B cell (primary cell): ENCODE measurements at regions not wholly inside any gene's neighbourhood (a gene's known extent, or its start where the extent isn't known, plus 50 kb on each side); places are given as distances from the start of the nearest gene placed in this dataset.

Source experiments
- ATAC-seq: fragments of 200-7000 bp; cut with Tn5 transposase; one replicate; pipeline ENCODE4 v1.10.0; 2021; ENCODE audit warnings: low read depth, mild to moderate bottlenecking, moderate number of reproducible peaks, moderate library complexity
- CTCF ChIA-PET: fragments of 350-600 bp; sonication (Branson Sonifier 250); formaldehyde crosslinking; loops from one replicate; lab custom pipeline; 2021; ENCODE audit warnings: antibody characterized with exemption, inconsistent platforms; lab: Charles Lee
- POLR2A ChIA-PET: fragments of 350-600 bp; sonication (Branson Sonifier 250); formaldehyde crosslinking; loops from one replicate; lab custom pipeline; 2021; ENCODE audit warnings: antibody characterized with exemption; lab: Charles Lee
- DNase-seq: peaks from one replicate; pipeline ENCODE4 v3.0.0; 2013
- H2AFZ ChIP-seq: 2 replicates; pipeline ENCODE4 v1.6.1; 2012; ENCODE audit warnings: mild to moderate bottlenecking, low read depth, low read length; ENCODE audit not compliant: insufficient read depth, poor library complexity, severe bottlenecking
- H3K27ac ChIP-seq, 2 donors: 1 replicate in 1 of 2; 2 replicates in 1 of 2; pipeline ENCODE4 v1.5.1; 2012 to 2013; ENCODE audit warnings: low read length in 2 of 2, mild to moderate bottlenecking in 2 of 2, moderate library complexity in 1 of 2
- H3K27me3 ChIP-seq, 4 experiments: fragments of 200-600 bp in 1 of 4; sonication (generic) in 1 of 4; replicated peaks in 1 of 4; 1 replicate in 2 of 4; 2 replicates in 2 of 4; pipeline versions ENCODE4 v1.6.1 to v1.7.0; 2013 to 2016; ENCODE audit warnings: low read length in 3 of 4, mild to moderate bottlenecking in 2 of 4, mixed read lengths in 1 of 4, moderate library complexity in 1 of 4; ENCODE audit not compliant: insufficient read depth in 4 of 4, control insufficient read depth in 3 of 4; ENCODE audit errors: control extremely low read depth in 1 of 4
- H3K36me3 ChIP-seq, 2 experiments: replicated peaks in 1 of 2; 1 replicate in 1 of 2; 2 replicates in 1 of 2; pipeline versions ENCODE4 v1.6.1 to v1.7.1; 2013; ENCODE audit warnings: low read length in 1 of 2; ENCODE audit not compliant: insufficient read depth in 2 of 2, control insufficient read depth in 1 of 2; ENCODE audit errors: control extremely low read depth in 1 of 2, extremely low read depth in 1 of 2
- H3K4me1 ChIP-seq, 2 donors: fragments of 200-600 bp in 1 of 2; sonication (generic) in 1 of 2; 1 replicate in 1 of 2; 2 replicates in 1 of 2; pipeline versions ENCODE4 v1.5.1 to v1.6.1; 2013 to 2017; ENCODE audit warnings: low read length in 2 of 2; ENCODE audit not compliant: control insufficient read depth in 2 of 2, insufficient read depth in 2 of 2
- H3K4me2 ChIP-seq: replicated peaks from 2 replicates; pipeline ENCODE3; 2012; ENCODE audit warnings: mild to moderate bottlenecking, low read depth, low read length; ENCODE audit not compliant: poor library complexity, severe bottlenecking
- H3K4me3 ChIP-seq, 5 experiments: fragments of 200-600 bp in 1 of 5; sonication (generic) in 1 of 5; 1 replicate in 3 of 5; 2 replicates in 2 of 5; pipeline versions ENCODE4 v1.5.1 to v1.7.0; 2011 to 2016; ENCODE audit warnings: low read length in 4 of 5, mild to moderate bottlenecking in 4 of 5, low read depth in 2 of 5, control low read depth in 1 of 5, moderate library complexity in 1 of 5; ENCODE audit not compliant: insufficient read depth in 1 of 5; ENCODE audit errors: control extremely low read depth in 1 of 5, extremely low read depth in 1 of 5
- H3K79me2 ChIP-seq: fragments of 200-600 bp; sonication (generic); one replicate; pipeline ENCODE4 v1.6.0; 2016; ENCODE audit warnings: low read length; ENCODE audit not compliant: control insufficient read depth, insufficient read depth
- H3K9ac ChIP-seq: fragments of 200-600 bp; sonication (generic); 2 replicates; pipeline ENCODE4 v1.6.1; 2017; ENCODE audit warnings: mild to moderate bottlenecking, low read length, moderate library complexity
- H3K9me3 ChIP-seq, 3 donors: one replicate each; pipeline versions ENCODE4 v1.6.1 to v1.7.1; 2013; ENCODE audit warnings: low read length in 2 of 3; ENCODE audit not compliant: control insufficient read depth in 2 of 3, insufficient read depth in 1 of 3; ENCODE audit errors: control extremely low read depth in 1 of 3
- H4K20me1 ChIP-seq: 2 replicates; pipeline ENCODE4 v1.6.0; 2012; ENCODE audit warnings: mild to moderate bottlenecking, low read length; ENCODE audit not compliant: insufficient read depth, control insufficient read depth, poor library complexity, severe bottlenecking
- H3K27ac Mint-ChIP-seq: one replicate; pipeline ENCODE4 v1.8.0; 2021; ENCODE audit warnings: mixed read lengths
- H3K27me3 Mint-ChIP-seq: one replicate; pipeline ENCODE4 v1.8.0; 2021; ENCODE audit warnings: mixed read lengths
- H3K4me1 Mint-ChIP-seq: one replicate; pipeline ENCODE4 v1.8.0; 2021; ENCODE audit warnings: mixed read lengths
- H3K4me3 Mint-ChIP-seq: one replicate; pipeline ENCODE4 v1.8.0; 2021; ENCODE audit warnings: mixed read lengths
- H3K9me3 Mint-ChIP-seq: one replicate; pipeline ENCODE4 v1.8.0; 2022; ENCODE audit warnings: mixed read lengths; ENCODE audit not compliant: insufficient read depth
- CTCF ChIP-seq: fragments of 200-600 bp; IDR thresholded peaks from one replicate; pipeline ENCODE4 v1.8.0; 2022; ENCODE audit warnings: antibody characterized with exemption, mild to moderate bottlenecking
- EZH2 ChIP-seq: IDR thresholded peaks from 2 replicates; pipeline ENCODE4 v1.6.1; 2012; ENCODE audit warnings: borderline replicate concordance, low read depth, mild to moderate bottlenecking, moderate library complexity, low read length; ENCODE audit not compliant: insufficient read depth, poor library complexity, severe bottlenecking
- WGBS: methylation state at CpG from one replicate; pipeline ENCODE4 v1.1.5; 2013; ENCODE audit warnings: missing lambda C conversion rate; ENCODE audit not compliant: insufficient coverage; 5-methylcytosine and 5-hydroxymethylcytosine counted together
- intact Hi-C: fragments of 100-400 bp; cut with micrococcal nuclease; formaldehyde crosslinking; loops from one replicate; pipeline ENCODE4 v1.10.0; 2022

- no peaks in the 10 kb centered on the region for H3K4me1 Mint-ChIP-seq
- intact Hi-C loops: no loop called here
- ATAC-seq: no peak
- POLR2A ChIA-PET: no interaction called here
- H3K79me2 ChIP-seq: no peaks in the 10 kb centered on the region
- no peak overlapping the region for H3K4me2 ChIP-seq
- no peak overlapping the region for H3K27ac ChIP-seq
- WGBS: 81% methylated on average over 2 of the region's 3 CpGs
- CTCF ChIA-PET: no interaction called here
- H3K9me3 Mint-ChIP-seq: no peaks in the 10 kb centered on the region
- no peaks in the 10 kb centered on the region for H3K36me3 ChIP-seq
- no peak overlapping the region for H3K27ac Mint-ChIP-seq
- H3K9ac ChIP-seq: no peak overlapping the region
- H3K4me3 ChIP-seq: no peak overlapping the region
- no peak overlapping the region for H2AFZ ChIP-seq
- H3K4me3 Mint-ChIP-seq: no peak overlapping the region
- H3K4me1 ChIP-seq: no peaks in the 10 kb centered on the region
- peaks cover 0 to 4% (median 1%) of the 10 kb centered on the region in 4 experiments for H3K27me3 ChIP-seq
- peaks cover 13% of the 10 kb centered on the region for H3K27me3 Mint-ChIP-seq
- TF ChIP-seq EZH2 (no peak), CTCF (no peak)
- no peak for DNase-seq
- H4K20me1 ChIP-seq: no peaks in the 10 kb centered on the region
- no peaks in the 10 kb centered on the region for H3K9me3 ChIP-seq
Measured at GRCh38 chr18:47627030-47627429, 303.4 kb downstream of the SMAD2 start.

DNA sequence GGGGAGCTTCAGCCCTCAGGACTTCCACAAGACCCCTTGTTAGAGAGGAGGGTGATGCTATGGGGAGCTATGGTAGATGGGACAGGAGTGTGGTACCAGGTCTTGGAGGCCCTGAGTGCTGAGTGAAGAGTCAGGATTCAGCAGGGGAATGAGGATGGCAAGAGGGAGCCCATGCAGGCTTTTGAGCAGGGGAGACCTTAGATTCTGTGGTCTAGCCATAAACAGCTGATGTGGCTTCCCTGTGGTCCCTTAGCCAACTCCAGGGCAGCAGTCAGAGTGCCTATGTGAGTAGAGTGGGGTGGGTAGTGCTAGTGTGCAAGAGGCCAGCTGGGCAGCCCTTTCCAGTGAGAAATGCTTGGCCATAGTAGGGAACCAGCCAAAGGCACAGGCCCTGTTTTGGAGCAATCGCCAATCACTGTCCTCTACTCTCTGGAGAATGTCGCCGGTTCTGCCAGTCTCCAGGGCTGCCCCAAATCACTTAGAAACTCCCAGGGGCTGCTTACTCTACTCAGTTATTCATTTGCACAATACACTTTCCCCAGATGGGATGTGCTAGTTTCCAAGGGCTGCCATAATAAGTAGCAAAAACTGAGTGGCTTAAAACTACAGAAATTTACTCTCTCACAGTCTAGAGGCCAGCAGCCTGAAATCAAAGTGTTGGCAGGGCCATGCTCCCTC, 310.5 kb downstream of the SMAD2 start:
- CTCF ChIA-PET: interaction anchor here (0.8 kb wide), 1 partner anchor 16 kb away, joined by 3 read pairs; no protein-coding TSS in a partner anchor
- Histone ChIP-seq H3K4me2 (no peak overlapping the region), H3K27me3 (no peaks in the 10 kb centered on the region), H3K9me3 (no peaks in the 10 kb centered on the region), H3K79me2 (no peaks in the 10 kb centered on the region), H3K9ac (no peak overlapping the region), H3K36me3 (no peaks in the 10 kb centered on the region), H3K4me3 (no peak overlapping the region), H2AFZ (no peak overlapping the region), H4K20me1 (no peaks in the 10 kb centered on the region), H3K4me1 (no peaks in the 10 kb centered on the region), H3K27ac (no peak overlapping the region)
- Mint-ChIP-seq H3K27me3 (peaks cover 9% of the 10 kb centered on the region), H3K27ac (no peak overlapping the region), H3K9me3 (no peaks in the 10 kb centered on the region), H3K4me1 (no peaks in the 10 kb centered on the region), H3K4me3 (no peak overlapping the region)
- DNase-seq: no peak
- no peak for ATAC-seq
- TF ChIP-seq EZH2 (no peak), CTCF (no peak)
- POLR2A ChIA-PET: no interaction called here
- WGBS: 100% methylated on average over 3 of the region's 3 CpGs
- intact Hi-C loops: no loop called here
